Trophoblast cell (in vitro differentiated cells and primary cell): ENCODE measurements at regions not wholly inside any gene's neighbourhood (a gene's known extent, or its start where the extent isn't known, plus 50 kb on each side); places are given as distances from the start of the nearest gene placed in this dataset.

Experiments
- DNase-seq, 2 donors: peaks; one replicate each; pipeline ENCODE4 v3.0.0-alpha.2; 2016
- H2AFZ ChIP-seq: 2 replicates; pipeline ENCODE4 v1.6.1; 2013; ENCODE audit warnings: low read length, moderate library complexity, mild to moderate bottlenecking; ENCODE audit not compliant: insufficient read depth, poor library complexity
- H2AK5ac ChIP-seq: 2 replicates; pipeline ENCODE4 v1.6.1; 2013; ENCODE audit warnings: mild to moderate bottlenecking, low read length
- H2BK120ac ChIP-seq: 2 replicates; pipeline ENCODE4 v1.6.1; 2013; ENCODE audit warnings: low read length, mild to moderate bottlenecking, moderate library complexity; ENCODE audit not compliant: insufficient read depth, poor library complexity
- H2BK12ac ChIP-seq: 2 replicates; pipeline ENCODE4 v1.6.1; 2013; ENCODE audit warnings: mild to moderate bottlenecking, low read length, moderate library complexity
- H2BK5ac ChIP-seq: 2 replicates; pipeline ENCODE4 v1.6.1; 2013; ENCODE audit warnings: low read length, low read depth, moderate library complexity, mild to moderate bottlenecking; ENCODE audit not compliant: poor library complexity
- H3K14ac ChIP-seq: 2 replicates; pipeline ENCODE4 v1.6.1; 2013; ENCODE audit warnings: mild to moderate bottlenecking, low read length
- H3K18ac ChIP-seq: 2 replicates; pipeline ENCODE4 v1.6.1; 2013; ENCODE audit warnings: mild to moderate bottlenecking, low read length
- H3K23ac ChIP-seq: 2 replicates; pipeline ENCODE4 v1.6.1; 2013; ENCODE audit warnings: low read length
- H3K27ac ChIP-seq: 2 replicates; pipeline ENCODE4 v1.5.1; 2013; ENCODE audit warnings: low read depth, mild to moderate bottlenecking, inconsistent platforms, low read length, moderate library complexity
- H3K27me3 ChIP-seq: 2 replicates; pipeline ENCODE4 v1.6.1; 2013; ENCODE audit warnings: inconsistent platforms, mild to moderate bottlenecking, low read length, moderate library complexity; ENCODE audit not compliant: insufficient read depth
- H3K36me3 ChIP-seq, 2 experiments: 1 replicate in 1 of 2; 2 replicates in 1 of 2; pipeline ENCODE4 v1.6.1; 2013; ENCODE audit warnings: low read length in 2 of 2, mild to moderate bottlenecking in 2 of 2, moderate library complexity in 1 of 2; ENCODE audit not compliant: insufficient read depth in 2 of 2, control insufficient read depth in 1 of 2
- H3K4ac ChIP-seq: 2 replicates; pipeline ENCODE4 v1.6.1; 2013; ENCODE audit warnings: low read depth, mild to moderate bottlenecking, low read length, moderate library complexity
- H3K4me1 ChIP-seq, 2 experiments: 1 replicate in 1 of 2; 2 replicates in 1 of 2; pipeline ENCODE4 v1.6.1; 2013; ENCODE audit warnings: low read length in 2 of 2, mild to moderate bottlenecking in 2 of 2, moderate library complexity in 1 of 2; ENCODE audit not compliant: insufficient read depth in 2 of 2, control insufficient read depth in 1 of 2
- H3K4me2 ChIP-seq: 2 replicates; pipeline ENCODE4 v1.6.1; 2013; ENCODE audit warnings: inconsistent platforms, mild to moderate bottlenecking, low read length, moderate library complexity
- H3K4me3 ChIP-seq: 2 replicates; pipeline ENCODE4 v1.5.1; 2013; ENCODE audit warnings: mild to moderate bottlenecking, low read depth, low read length, inconsistent platforms
- H3K79me1 ChIP-seq: one replicate; pipeline ENCODE4 v1.6.1; 2013; ENCODE audit warnings: low read length
- H3K79me2 ChIP-seq: 2 replicates; pipeline ENCODE4 v1.6.1; 2013; ENCODE audit warnings: low read length, mild to moderate bottlenecking; ENCODE audit not compliant: control insufficient read depth, insufficient read depth, poor library complexity
- H3K9ac ChIP-seq: 2 replicates; pipeline ENCODE4 v1.6.1; 2013; ENCODE audit warnings: mild to moderate bottlenecking, low read length
- H3K9me3 ChIP-seq: 2 replicates; pipeline ENCODE4 v1.6.1; 2013; ENCODE audit warnings: low read depth, mild to moderate bottlenecking, control low read depth, inconsistent platforms, low read length; ENCODE audit not compliant: insufficient read depth
- H4K12ac ChIP-seq: 2 replicates; pipeline ENCODE4 v1.6.1; 2013; ENCODE audit warnings: low read depth, mild to moderate bottlenecking, low read length, moderate library complexity
- H4K8ac ChIP-seq: 2 replicates; pipeline ENCODE4 v1.6.1; 2013; ENCODE audit warnings: low read depth, mild to moderate bottlenecking, low read length, moderate library complexity
- H4K91ac ChIP-seq: one replicate; pipeline ENCODE4 v1.6.1; 2013; ENCODE audit warnings: low read depth, mild to moderate bottlenecking, low read length, moderate library complexity
- WGBS: extraction: QIAGEN DNeasy Blood & Tissue Kit; methylation state at CpG from one replicate; pipeline ENCODE4 v1.1.7; 2013; ENCODE audit warnings: missing lambda C conversion rate; ENCODE audit not compliant: insufficient read length, insufficient coverage; ENCODE audit errors: extremely low coverage; 5-methylcytosine and 5-hydroxymethylcytosine counted together

DNA sequence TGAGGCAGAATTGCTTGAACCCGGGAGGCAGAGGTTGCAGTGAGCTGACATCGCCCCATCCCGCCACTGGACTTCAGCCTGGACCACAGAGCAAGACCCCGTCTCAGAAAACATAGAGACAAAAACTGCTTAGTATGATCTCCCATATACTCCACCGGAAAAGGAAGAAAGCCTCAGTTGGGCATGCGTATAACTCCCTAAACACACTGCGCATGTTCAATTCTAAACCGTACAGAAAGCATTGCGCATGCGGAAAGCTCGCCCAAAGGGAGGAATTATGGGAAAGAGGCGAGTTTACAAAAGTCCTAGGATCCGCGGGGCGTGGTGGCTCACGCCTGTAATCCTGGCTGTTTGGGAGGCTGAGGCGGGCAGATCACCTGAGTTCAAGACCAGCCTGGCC is 312.7 kb upstream of the ERCC4 start:
- no peak overlapping the region for H3K4me2 ChIP-seq
- H3K27me3 ChIP-seq = no peaks in the 10 kb centered on the region
- no peak overlapping the region for H2BK12ac ChIP-seq
- H2BK5ac ChIP-seq = no peak overlapping the region
- H3K23ac ChIP-seq = no peak overlapping the region
- H3K4ac ChIP-seq = no peak overlapping the region
- H3K4me1 ChIP-seq = no peaks in the 10 kb centered on the region
- H4K8ac ChIP-seq = no peak overlapping the region
- no peak overlapping the region for H4K91ac ChIP-seq
- no peak overlapping the region for H3K4me3 ChIP-seq
- no peak overlapping the region for H3K14ac ChIP-seq
- H2BK120ac ChIP-seq = no peak overlapping the region
- no peaks in the 10 kb centered on the region for H3K79me1 ChIP-seq
- peaks cover 3% of the 10 kb centered on the region for H3K9me3 ChIP-seq
- H3K36me3 ChIP-seq = no peaks in the 10 kb centered on the region
- H2AK5ac ChIP-seq = no peak overlapping the region
- H3K18ac ChIP-seq = no peak overlapping the region
- DNase-seq = no peak
- no peak overlapping the region for H2AFZ ChIP-seq
- H3K27ac ChIP-seq = no peak overlapping the region
- WGBS = no CpG with 5 or more reads among the region's 17 CpGs
- no peak overlapping the region for H4K12ac ChIP-seq
- H3K9ac ChIP-seq = no peak overlapping the region
- no peaks in the 10 kb centered on the region for H3K79me2 ChIP-seq

DNA sequence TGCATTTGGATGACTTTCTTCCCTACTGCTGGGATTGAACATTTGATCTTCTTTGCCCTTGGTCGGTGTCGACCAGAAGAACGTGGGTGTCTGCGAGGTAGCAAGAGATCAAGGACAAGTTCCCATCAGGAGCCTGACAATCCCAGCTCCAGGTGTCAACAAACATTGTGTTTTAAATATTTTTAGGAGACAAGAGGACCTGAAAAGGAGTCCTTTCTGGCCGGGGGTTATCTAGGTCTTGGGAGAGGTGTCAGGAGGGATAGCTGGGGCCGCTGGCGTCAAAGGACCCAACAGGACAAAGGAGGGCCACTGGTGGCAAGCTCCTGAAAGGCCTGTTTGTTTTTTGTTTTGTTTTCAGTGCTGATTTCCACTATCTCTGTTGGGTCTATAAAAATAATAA is 308.4 kb upstream of the ERCC4 start:
- Histone ChIP-seq H3K27me3 (no peaks in the 10 kb centered on the region), H2BK120ac (no peak overlapping the region), H3K18ac (no peak overlapping the region), H3K79me1 (no peaks in the 10 kb centered on the region), H2AK5ac (no peak overlapping the region), H3K4me2 (no peak overlapping the region), H3K4ac (no peak overlapping the region), H4K91ac (no peak overlapping the region), H3K79me2 (no peaks in the 10 kb centered on the region), H4K12ac (no peak overlapping the region), H3K9ac (no peak overlapping the region), H3K27ac (no peak overlapping the region), H3K4me3 (no peak overlapping the region), H2BK5ac (no peak overlapping the region), H3K14ac (no peak overlapping the region), H3K36me3 (no peaks in the 10 kb centered on the region), H2BK12ac (no peak overlapping the region), H3K4me1 (no peaks in the 10 kb centered on the region), H3K23ac (no peak overlapping the region), H2AFZ (no peak overlapping the region), H4K8ac (no peak overlapping the region), H3K9me3 (peaks cover 3% of the 10 kb centered on the region)
- DNase-seq = no peak
- WGBS = no CpG with 5 or more reads among the region's 7 CpGs

DNA sequence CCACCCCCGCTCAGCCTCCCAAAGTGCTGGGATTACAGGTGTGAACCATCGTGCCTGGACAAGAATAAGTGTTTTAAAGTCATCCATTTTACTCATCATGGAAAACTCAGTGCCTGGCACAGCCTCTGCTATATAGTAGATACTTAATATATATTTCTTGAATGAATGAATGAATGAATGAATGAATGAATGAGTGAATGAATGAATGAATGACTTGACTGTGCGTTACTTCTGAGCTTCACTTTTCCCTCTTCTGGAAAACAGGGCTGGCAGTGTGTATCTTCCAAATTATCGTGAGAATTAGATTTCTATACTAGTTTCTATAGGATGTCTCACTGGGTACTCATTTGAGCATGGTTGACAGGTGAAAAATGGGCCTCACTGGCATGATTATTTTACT is 307.3 kb upstream of the ERCC4 start:
- H3K4ac ChIP-seq = no peak overlapping the region
- H4K12ac ChIP-seq = no peak overlapping the region
- no peak for DNase-seq
- H3K79me1 ChIP-seq = no peaks in the 10 kb centered on the region
- WGBS = no CpG with 5 or more reads among the region's 4 CpGs
- no peak overlapping the region for H2BK120ac ChIP-seq
- no peaks in the 10 kb centered on the region for H3K9me3 ChIP-seq
- H4K8ac ChIP-seq = no peak overlapping the region
- no peaks in the 10 kb centered on the region for H3K27me3 ChIP-seq
- no peak overlapping the region for H3K18ac ChIP-seq
- H2BK5ac ChIP-seq = no peak overlapping the region
- H3K4me2 ChIP-seq = no peak overlapping the region
- no peaks in the 10 kb centered on the region for H3K79me2 ChIP-seq
- no peak overlapping the region for H3K23ac ChIP-seq
- no peak overlapping the region for H3K14ac ChIP-seq
- H2AFZ ChIP-seq = no peak overlapping the region
- H4K91ac ChIP-seq = no peak overlapping the region
- no peak overlapping the region for H3K27ac ChIP-seq
- H2BK12ac ChIP-seq = no peak overlapping the region
- H3K4me3 ChIP-seq = no peak overlapping the region
- no peak overlapping the region for H3K9ac ChIP-seq
- no peaks in the 10 kb centered on the region for H3K4me1 ChIP-seq
- no peak overlapping the region for H2AK5ac ChIP-seq
- no peaks in the 10 kb centered on the region for H3K36me3 ChIP-seq

DNA sequence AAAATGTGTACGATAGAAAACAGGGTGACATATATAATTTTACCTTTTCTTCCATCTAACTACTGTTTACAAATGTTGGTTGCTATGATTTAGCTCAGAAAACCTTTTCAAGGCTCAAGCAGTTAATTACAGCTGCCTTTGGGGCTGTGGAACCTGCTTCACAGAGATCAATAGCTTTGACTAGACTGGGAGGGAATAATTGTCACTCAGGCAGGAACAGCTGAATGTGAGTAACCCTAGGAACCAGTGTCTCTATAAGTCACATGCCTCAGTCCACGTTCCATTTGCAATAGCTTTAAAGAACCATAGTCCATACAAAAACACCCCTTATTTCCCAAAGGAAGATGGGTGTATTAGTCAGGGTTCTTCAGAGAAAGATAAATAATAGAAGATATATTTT is 306.8 kb upstream of the ERCC4 start:
- H2BK12ac ChIP-seq = no peak overlapping the region
- no peak overlapping the region for H3K9ac ChIP-seq
- no peak overlapping the region for H2BK120ac ChIP-seq
- no peak overlapping the region for H4K12ac ChIP-seq
- H3K79me2 ChIP-seq = no peaks in the 10 kb centered on the region
- no peak overlapping the region for H4K8ac ChIP-seq
- no peak overlapping the region for H2AK5ac ChIP-seq
- H3K23ac ChIP-seq = no peak overlapping the region
- H3K4me2 ChIP-seq = no peak overlapping the region
- H3K27me3 ChIP-seq = no peaks in the 10 kb centered on the region
- no peak overlapping the region for H3K4ac ChIP-seq
- WGBS = no CpG with 5 or more reads among the region's 2 CpGs
- DNase-seq = no peak
- H3K18ac ChIP-seq = no peak overlapping the region
- H3K27ac ChIP-seq = no peak overlapping the region
- no peak overlapping the region for H4K91ac ChIP-seq
- H2AFZ ChIP-seq = no peak overlapping the region
- H2BK5ac ChIP-seq = no peak overlapping the region
- H3K9me3 ChIP-seq = no peaks in the 10 kb centered on the region
- H3K4me1 ChIP-seq = no peaks in the 10 kb centered on the region
- H3K4me3 ChIP-seq = no peak overlapping the region
- no peaks in the 10 kb centered on the region for H3K79me1 ChIP-seq
- H3K14ac ChIP-seq = no peak overlapping the region
- no peaks in the 10 kb centered on the region for H3K36me3 ChIP-seq
